ENCODE measurements at regions not wholly inside any gene's neighbourhood (a gene's known extent, or its start where the extent isn't known, plus 50 kb on each side); places are given as distances from the start of the nearest gene placed in this dataset.

DNA sequence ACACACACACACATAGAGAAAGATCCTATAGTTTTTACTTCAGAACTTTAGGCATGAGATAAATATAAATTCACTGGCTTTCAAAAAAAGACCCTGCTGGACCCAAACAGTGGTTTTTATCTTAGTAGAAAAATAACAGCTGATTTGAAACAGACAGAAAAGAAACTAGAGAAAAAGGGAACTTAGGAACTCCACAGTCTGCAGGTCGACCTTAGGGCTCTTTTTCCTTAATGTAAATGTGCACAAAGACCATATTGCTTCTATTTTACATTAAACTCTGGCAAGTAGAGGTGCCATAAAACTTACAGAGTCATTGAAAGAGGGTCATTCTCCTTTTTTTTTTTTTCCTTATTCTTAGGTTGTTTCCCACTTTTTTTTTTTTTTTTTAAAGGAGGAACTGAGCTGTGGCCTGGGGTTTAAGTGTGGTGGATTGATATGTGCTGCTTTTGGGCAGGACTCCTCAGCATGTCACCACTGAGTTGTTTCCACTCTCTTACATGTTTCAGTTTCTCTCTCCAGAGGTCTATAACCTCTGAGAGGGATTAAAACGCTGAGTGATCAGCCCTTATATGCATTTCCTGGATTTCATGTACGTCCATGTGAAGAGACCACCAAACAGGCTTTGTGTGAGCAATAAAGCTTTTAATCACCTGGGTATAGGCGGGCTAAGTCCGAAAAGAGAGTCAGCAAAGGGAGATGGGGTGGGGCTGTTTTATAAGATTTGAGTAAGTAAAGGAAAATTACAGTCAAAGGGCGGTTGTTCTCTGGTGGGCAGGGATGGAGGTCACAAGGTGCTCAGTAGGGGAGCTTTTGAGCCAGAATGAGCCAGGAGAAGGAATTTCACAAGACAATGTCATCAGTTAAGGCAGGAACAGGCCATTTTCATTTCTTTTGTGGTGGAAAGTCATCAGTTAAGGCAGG lies 70.8 kb upstream of the PACRGL start:
- Histone ChIP-seq H3K27ac (no peak overlapping the region), H3K4me3 (no peak overlapping the region), H3K9me3 (no peaks in the 10 kb centered on the region), H3K27me3 (no peaks in the 10 kb centered on the region), H3K36me3 (no peaks in the 10 kb centered on the region), H3K4me1 (no peaks in the 10 kb centered on the region)
- intact Hi-C loops (cut with DNase I), result no loop called here
- TF ChIP-seq, protein P1, sequence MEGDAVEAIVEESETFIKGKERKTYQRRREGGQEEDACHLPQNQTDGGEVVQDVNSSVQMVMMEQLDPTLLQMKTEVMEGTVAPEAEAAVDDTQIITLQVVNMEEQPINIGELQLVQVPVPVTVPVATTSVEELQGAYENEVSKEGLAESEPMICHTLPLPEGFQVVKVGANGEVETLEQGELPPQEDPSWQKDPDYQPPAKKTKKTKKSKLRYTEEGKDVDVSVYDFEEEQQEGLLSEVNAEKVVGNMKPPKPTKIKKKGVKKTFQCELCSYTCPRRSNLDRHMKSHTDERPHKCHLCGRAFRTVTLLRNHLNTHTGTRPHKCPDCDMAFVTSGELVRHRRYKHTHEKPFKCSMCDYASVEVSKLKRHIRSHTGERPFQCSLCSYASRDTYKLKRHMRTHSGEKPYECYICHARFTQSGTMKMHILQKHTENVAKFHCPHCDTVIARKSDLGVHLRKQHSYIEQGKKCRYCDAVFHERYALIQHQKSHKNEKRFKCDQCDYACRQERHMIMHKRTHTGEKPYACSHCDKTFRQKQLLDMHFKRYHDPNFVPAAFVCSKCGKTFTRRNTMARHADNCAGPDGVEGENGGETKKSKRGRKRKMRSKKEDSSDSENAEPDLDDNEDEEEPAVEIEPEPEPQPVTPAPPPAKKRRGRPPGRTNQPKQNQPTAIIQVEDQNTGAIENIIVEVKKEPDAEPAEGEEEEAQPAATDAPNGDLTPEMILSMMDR (IDR thresholded peaks at IDR 0.05), result no peak
- TF ChIP-seq POLR2A (IDR thresholded peaks at IDR 0.05), result no peak
- DNase-seq, result no peak
- 61 to 76% methylated on average over 6 of the region's 6 CpGs for WGBS, 2 donors

DNA sequence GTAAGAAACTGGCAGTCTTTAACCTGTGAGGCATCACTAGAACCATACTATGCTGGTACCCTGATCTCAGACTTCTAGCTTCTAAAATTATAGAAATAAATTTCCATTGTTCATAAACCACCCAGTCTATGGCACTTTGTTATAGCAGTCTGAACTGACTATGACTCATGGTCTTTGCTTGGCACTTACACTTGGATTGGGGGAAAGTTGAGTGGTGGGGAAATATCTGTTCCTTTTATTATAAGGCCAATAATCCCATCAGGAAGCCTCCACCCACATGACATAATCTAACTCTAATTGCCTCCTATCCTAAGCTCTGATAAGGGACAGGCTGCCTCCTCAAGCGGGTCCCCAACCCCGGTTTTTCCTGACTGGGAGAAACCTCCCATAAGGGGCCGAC lies 61.4 kb upstream of the PACRGL start:
- no peak for DNase-seq
- Histone ChIP-seq H3K27ac (no peak overlapping the region), H3K4me3 (no peak overlapping the region), H3K4me1 (no peaks in the 10 kb centered on the region), H3K9me3 (no peaks in the 10 kb centered on the region), H3K27me3 (no peaks in the 10 kb centered on the region), H3K36me3 (no peaks in the 10 kb centered on the region)
- 69 to 81% methylated on average over 2 to 3 of the region's 3 CpGs for WGBS, 2 donors
- no peak for TF ChIP-seq POLR2A (IDR thresholded peaks at IDR 0.05)
- intact Hi-C loops (cut with DNase I), result no loop called here

DNA sequence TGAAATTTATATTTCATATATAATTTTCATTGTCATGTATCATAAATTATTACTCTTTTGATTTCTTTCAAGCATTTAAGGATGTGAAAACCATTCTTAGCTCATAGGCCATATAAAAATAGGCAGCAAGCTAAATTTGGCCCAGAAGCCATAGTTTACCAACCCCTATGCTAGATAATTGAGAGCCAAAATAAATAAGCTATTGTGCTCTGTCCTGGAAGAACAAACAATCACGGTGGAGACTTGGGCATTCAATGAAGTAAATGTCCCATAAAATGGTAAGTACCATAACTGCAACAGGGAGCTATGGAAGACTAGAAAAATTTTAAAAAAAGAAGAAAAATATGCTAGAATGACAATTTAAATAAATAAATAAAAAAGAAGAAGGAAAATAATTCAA lies 60.9 kb upstream of the PACRGL start:
- 19 to 22% methylated on average over 1 of the region's 1 CpG for WGBS, 2 donors
- TF ChIP-seq, protein P1 (IDR thresholded peaks at IDR 0.05), result no peak
- no peak for TF ChIP-seq POLR2A (IDR thresholded peaks at IDR 0.05)
- Histone ChIP-seq H3K4me1 (no peaks in the 10 kb centered on the region), H3K36me3 (no peaks in the 10 kb centered on the region), H3K4me3 (no peak overlapping the region), H3K9me3 (no peaks in the 10 kb centered on the region), H3K27ac (no peak overlapping the region), H3K27me3 (no peaks in the 10 kb centered on the region)
- intact Hi-C loops (cut with DNase I), result no loop called here
- DNase-seq, result no peak

DNA sequence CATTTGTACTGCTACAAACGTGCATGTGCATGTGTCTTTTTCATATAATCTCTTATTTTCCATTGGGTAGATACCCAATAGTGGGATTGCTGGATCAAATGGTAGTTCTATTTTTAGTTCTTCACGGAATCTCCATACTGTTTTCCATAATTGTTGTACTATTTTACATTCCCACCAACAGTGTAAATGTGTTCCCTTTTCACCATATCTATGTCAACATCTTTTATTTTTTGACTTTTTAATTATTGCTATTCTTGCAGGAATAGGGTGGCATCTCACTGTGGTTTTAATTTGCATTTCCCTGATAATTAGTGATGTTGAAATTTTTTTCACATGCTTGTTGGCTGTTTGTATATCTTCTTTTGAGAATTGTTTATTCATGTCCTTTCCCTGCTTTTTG lies 59.3 kb upstream of the PACRGL start:
- H3K27ac ChIP-seq, result no peak overlapping the region
- H3K4me3 ChIP-seq, result no peak overlapping the region
- no peaks in the 10 kb centered on the region for H3K36me3 ChIP-seq
- no peak for TF ChIP-seq POLR2A (IDR thresholded peaks at IDR 0.05)
- TF ChIP-seq, protein P1 (IDR thresholded peaks at IDR 0.05), result no peak
- no peak for DNase-seq
- H3K4me1 ChIP-seq, result no peaks in the 10 kb centered on the region
- H3K27me3 ChIP-seq, result no peaks in the 10 kb centered on the region
- no peaks in the 10 kb centered on the region for H3K9me3 ChIP-seq
- intact Hi-C loops (cut with DNase I), result no loop called here
- WGBS, 2 donors, result 39 to 48% methylated on average over 2 of the region's 2 CpGs

DNA sequence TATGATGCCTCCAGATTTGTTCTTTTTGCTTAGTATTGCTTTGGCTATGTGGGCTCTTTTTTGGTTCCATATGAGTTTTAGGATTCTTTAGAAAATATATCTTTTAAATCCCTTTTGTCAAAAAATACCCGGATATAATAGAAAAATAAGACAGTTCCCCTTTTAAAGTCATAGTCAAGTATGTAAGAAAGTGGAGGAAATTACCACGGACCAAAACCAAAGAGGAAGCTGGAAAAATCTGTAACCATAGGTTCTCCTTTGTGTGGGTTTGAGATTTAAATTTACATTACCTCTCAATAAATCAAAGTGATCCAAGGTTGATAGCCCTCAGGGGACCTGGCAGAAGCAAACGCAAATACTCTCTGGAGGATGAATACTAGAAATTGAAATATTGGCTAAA lies 58.3 kb upstream of the PACRGL start:
- intact Hi-C loops (cut with DNase I), result no loop called here
- WGBS, 2 donors, result 36 to 42% methylated on average over 3 of the region's 3 CpGs
- no peak for DNase-seq

More for the DNA sequence above, 58.3 kb upstream of the PACRGL start:
- Histone ChIP-seq H3K4me3 (no peak overlapping the region), H3K27me3 (no peaks in the 10 kb centered on the region), H3K36me3 (no peaks in the 10 kb centered on the region), H3K9me3 (no peaks in the 10 kb centered on the region), H3K27ac (no peak overlapping the region), H3K4me1 (no peaks in the 10 kb centered on the region)
- TF ChIP-seq, protein P1 (IDR thresholded peaks at IDR 0.05), result no peak
- TF ChIP-seq POLR2A (IDR thresholded peaks at IDR 0.05), result no peak
